ENCODE measurements at regions not wholly inside any gene's neighbourhood (a gene's known extent, or its start where the extent isn't known, plus 50 kb on each side); places are given as distances from the start of the nearest gene placed in this dataset.

DNA sequence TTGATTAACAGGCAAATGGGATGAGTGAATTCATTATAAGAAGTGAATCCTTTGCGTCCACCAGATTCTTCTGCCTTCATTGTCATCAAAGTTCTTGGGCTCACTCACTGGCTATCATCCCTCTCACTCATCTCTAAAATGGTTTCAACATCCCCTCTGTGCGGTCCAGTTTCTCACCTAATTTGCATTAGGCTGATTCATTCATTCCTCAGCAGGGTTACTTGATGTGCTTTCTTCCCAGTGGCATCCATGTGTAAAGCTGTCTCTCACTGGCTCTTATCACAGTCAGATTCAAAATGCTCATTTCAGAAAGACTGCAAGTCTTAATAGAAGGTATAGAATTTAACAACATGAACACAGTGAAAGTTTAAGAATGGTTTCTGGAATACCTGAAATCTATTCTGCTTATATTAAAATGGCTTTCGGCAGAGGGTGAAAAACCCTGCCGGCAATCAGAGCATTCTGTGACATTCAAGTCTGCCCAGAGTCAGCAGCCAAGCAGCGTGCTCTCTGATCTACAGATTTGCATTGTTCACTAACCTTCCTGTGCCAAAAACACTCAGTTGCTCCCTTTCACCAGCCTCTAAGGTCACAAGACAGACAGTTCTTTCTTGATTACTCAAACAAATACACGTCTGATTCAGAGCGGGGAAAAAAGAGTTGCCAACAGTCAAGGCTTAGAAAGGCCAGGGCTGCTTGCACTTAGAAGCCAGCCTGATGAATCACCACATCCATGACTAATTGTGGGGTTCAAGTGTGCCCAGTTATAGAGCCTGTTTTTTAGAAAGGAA is 106.7 kb downstream of the TES start:
- Histone ChIP-seq H3K27ac (peak overlapping the region; percentile 59 to 68), H3K27me3 (replicated peaks; ENCODE audit: insufficient read depth) (no peaks in the 10 kb centered on the region), H3K4me3 (peak overlapping the region; percentile 40), H3K9me3 (no peaks in the 10 kb centered on the region), H3K36me3 (no peaks in the 10 kb centered on the region), H3K4me1 (ENCODE audit: control insufficient read depth in 1 of 2, low read depth in 2 of 2) (peaks cover 9 to 24% of the 10 kb centered on the region in 2 donors)
- ATAC-seq (ENCODE audit: insufficient number of reproducible peaks, low FRiP score, low read depth), result peak; percentile 98
- DNase-seq (ENCODE audit: low spot score), result peak; percentile 46
- TF ChIP-seq, protein P1, sequence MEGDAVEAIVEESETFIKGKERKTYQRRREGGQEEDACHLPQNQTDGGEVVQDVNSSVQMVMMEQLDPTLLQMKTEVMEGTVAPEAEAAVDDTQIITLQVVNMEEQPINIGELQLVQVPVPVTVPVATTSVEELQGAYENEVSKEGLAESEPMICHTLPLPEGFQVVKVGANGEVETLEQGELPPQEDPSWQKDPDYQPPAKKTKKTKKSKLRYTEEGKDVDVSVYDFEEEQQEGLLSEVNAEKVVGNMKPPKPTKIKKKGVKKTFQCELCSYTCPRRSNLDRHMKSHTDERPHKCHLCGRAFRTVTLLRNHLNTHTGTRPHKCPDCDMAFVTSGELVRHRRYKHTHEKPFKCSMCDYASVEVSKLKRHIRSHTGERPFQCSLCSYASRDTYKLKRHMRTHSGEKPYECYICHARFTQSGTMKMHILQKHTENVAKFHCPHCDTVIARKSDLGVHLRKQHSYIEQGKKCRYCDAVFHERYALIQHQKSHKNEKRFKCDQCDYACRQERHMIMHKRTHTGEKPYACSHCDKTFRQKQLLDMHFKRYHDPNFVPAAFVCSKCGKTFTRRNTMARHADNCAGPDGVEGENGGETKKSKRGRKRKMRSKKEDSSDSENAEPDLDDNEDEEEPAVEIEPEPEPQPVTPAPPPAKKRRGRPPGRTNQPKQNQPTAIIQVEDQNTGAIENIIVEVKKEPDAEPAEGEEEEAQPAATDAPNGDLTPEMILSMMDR (IDR thresholded peaks at IDR 0.05), result no peak

DNA sequence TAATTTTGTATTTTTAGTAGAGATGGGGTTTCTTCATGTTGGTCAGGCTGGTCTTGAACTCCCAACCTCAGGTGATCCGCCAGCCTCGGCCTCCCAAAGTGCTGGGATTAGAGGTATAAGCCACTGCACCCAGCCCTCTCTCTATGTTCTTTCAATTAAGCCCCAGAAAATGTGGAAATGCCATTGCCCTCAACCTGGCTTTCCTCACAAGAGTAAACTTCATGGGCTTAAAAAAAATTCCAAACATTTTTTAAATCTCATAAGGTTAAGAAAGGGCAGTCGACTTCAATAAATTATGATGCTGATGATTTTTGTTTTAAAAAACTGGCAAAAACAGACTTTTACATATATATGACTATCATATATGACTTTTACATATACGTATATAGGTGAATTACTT is 107.6 kb downstream of the TES start:
- no peaks in the 10 kb centered on the region for H3K9me3 ChIP-seq
- peaks cover 9 to 24% of the 10 kb centered on the region in 2 donors for H3K4me1 ChIP-seq (ENCODE audit: control insufficient read depth in 1 of 2, low read depth in 2 of 2)
- DNase-seq (ENCODE audit: low spot score) (no peak), ATAC-seq (ENCODE audit: insufficient number of reproducible peaks, low FRiP score, low read depth) (no peak)
- H3K36me3 ChIP-seq, result no peaks in the 10 kb centered on the region
- TF ChIP-seq, protein P1 (IDR thresholded peaks at IDR 0.05), result no peak
- H3K27ac ChIP-seq, result peak overlapping the region; percentile 59 to 68
- no peaks in the 10 kb centered on the region for H3K27me3 ChIP-seq (replicated peaks; ENCODE audit: insufficient read depth)
- no peak overlapping the region for H3K4me3 ChIP-seq

DNA sequence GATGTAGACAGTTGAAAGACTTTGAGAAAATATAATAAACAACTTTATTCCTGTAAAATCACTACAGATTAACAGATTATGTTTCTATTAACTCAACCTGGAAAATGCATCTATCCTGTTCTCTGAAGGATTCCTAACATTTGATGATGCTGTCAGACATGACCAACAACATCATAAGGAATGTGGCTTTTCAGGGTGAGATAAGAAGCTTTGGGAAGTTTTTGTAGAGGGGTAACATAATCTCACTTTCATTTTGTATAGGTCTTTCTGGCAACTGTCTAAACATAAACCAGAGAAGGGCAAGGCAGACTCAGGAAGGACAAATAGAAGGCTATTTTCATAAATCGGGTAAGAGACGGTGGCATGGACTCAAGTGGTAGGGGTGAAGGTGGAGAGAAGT is 112.2 kb downstream of the TES start:
- H3K27me3 ChIP-seq (replicated peaks; ENCODE audit: insufficient read depth), result no peaks in the 10 kb centered on the region
- TF ChIP-seq, protein P1 (IDR thresholded peaks at IDR 0.05), result no peak
- H3K4me1 ChIP-seq (ENCODE audit: control insufficient read depth in 1 of 2, low read depth in 2 of 2), result peaks cover 5 to 9% of the 10 kb centered on the region in 2 donors
- ATAC-seq (ENCODE audit: insufficient number of reproducible peaks, low FRiP score, low read depth) (no peak), DNase-seq (ENCODE audit: low spot score) (no peak)
- H3K4me3 ChIP-seq, result no peak overlapping the region
- H3K27ac ChIP-seq, result peak overlapping the region in 1 of 2 donors; percentile 13
- H3K36me3 ChIP-seq, result no peaks in the 10 kb centered on the region
- no peaks in the 10 kb centered on the region for H3K9me3 ChIP-seq

DNA sequence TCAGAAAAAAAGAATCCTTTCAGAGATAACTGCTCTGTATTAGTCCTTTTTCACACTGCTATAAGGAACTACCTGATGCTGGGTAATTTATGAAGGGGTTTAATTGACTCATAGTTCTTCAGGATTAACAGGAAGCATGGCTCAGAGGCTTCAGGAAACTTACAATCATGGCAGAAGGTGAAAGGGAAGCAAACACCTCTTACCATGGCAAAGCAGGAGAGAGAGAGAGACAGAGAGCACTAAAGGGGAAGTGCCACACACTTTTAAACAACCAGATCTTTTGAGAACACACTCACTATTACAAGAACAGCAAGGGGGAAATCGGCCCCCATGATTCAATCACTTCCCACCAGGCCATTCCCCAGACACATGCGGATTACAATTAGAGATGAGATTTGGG is 114.2 kb downstream of the TES start:
- TF ChIP-seq, protein P1 (IDR thresholded peaks at IDR 0.05), result no peak
- Histone ChIP-seq H3K36me3 (no peaks in the 10 kb centered on the region), H3K27ac (no peak overlapping the region), H3K4me3 (no peak overlapping the region), H3K4me1 (ENCODE audit: control insufficient read depth in 1 of 2, low read depth in 2 of 2) (peaks cover 0 to 23% of the 10 kb centered on the region in 2 donors), H3K27me3 (replicated peaks; ENCODE audit: insufficient read depth) (no peaks in the 10 kb centered on the region), H3K9me3 (no peaks in the 10 kb centered on the region)
- ATAC-seq (ENCODE audit: insufficient number of reproducible peaks, low FRiP score, low read depth), result no peak
- no peak for DNase-seq (ENCODE audit: low spot score)

DNA sequence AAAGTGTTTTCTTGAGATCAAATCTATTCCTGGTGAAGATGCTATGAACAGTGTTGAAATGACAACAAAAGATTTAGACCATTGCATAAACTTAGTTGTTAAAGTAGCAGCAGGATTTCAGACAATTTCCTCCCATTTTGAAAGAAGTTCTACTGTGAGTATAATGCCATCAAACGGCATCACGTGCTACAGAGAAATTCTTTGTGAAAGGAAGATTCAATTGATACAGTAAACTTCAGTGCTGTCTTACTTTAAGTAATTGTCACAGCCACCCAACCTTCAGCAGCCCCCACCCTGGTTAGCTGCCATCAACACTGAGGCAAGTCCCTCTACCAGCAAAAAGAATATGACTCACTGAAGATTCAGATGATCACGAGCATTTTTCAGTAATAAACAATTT is 115.2 kb downstream of the TES start:
- no peaks in the 10 kb centered on the region for H3K27me3 ChIP-seq (replicated peaks; ENCODE audit: insufficient read depth)
- H3K27ac ChIP-seq, result no peak overlapping the region
- H3K4me1 ChIP-seq (ENCODE audit: control insufficient read depth in 1 of 2, low read depth in 2 of 2), result peaks cover 2 to 32% of the 10 kb centered on the region in 2 donors
- ATAC-seq (ENCODE audit: insufficient number of reproducible peaks, low FRiP score, low read depth), result no peak
- no peaks in the 10 kb centered on the region for H3K9me3 ChIP-seq
- no peaks in the 10 kb centered on the region for H3K36me3 ChIP-seq
- DNase-seq (ENCODE audit: low spot score), result no peak
- H3K4me3 ChIP-seq, result no peak overlapping the region
- TF ChIP-seq, protein P1 (IDR thresholded peaks at IDR 0.05), result no peak
